Neuronal stem cell (in vitro differentiated cells): ENCODE measurements at regions not wholly inside any gene's neighbourhood (a gene's known extent, or its start where the extent isn't known, plus 50 kb on each side); places are given as distances from the start of the nearest gene placed in this dataset.

Experiments
- DNase-seq: peaks from one replicate; pipeline ENCODE4 v3.0.0-alpha.2; 2013; ENCODE audit warnings: low spot score
- H2AFZ ChIP-seq: one replicate; pipeline ENCODE4 v1.6.1; 2013; ENCODE audit warnings: mild to moderate bottlenecking, low read length, inconsistent platforms
- H2AK5ac ChIP-seq: 2 replicates; pipeline ENCODE4 v1.6.1; 2013; ENCODE audit warnings: low read depth, mild to moderate bottlenecking, inconsistent platforms, low read length, moderate library complexity, mixed read lengths
- H2BK120ac ChIP-seq: 2 replicates; pipeline ENCODE4 v1.6.1; 2013; ENCODE audit warnings: low read depth, mild to moderate bottlenecking, inconsistent platforms, low read length, moderate library complexity, mixed read lengths
- H2BK12ac ChIP-seq: one replicate; pipeline ENCODE4 v1.6.1; 2013; ENCODE audit warnings: low read length, inconsistent platforms
- H2BK15ac ChIP-seq: 2 replicates; pipeline ENCODE4 v1.6.1; 2013; ENCODE audit warnings: mild to moderate bottlenecking, low read length, inconsistent platforms, mixed read lengths
- H2BK5ac ChIP-seq: one replicate; pipeline ENCODE4 v1.6.1; 2013; ENCODE audit warnings: inconsistent platforms, mild to moderate bottlenecking, low read length, moderate library complexity
- H3K14ac ChIP-seq: one replicate; pipeline ENCODE4 v1.6.1; 2013; ENCODE audit warnings: low read length, inconsistent platforms
- H3K18ac ChIP-seq: 2 replicates; pipeline ENCODE4 v1.6.1; 2013; ENCODE audit warnings: low read length, inconsistent platforms
- H3K23ac ChIP-seq: 2 replicates; pipeline ENCODE4 v1.6.1; 2013; ENCODE audit warnings: low read depth, mild to moderate bottlenecking, mixed read lengths, low read length, inconsistent platforms; ENCODE audit not compliant: poor library complexity
- H3K27ac ChIP-seq: replicated peaks from 3 replicates; pipeline ENCODE4 v1.5.1; 2013; ENCODE audit warnings: low read length, inconsistent platforms
- H3K27me3 ChIP-seq, 3 experiments: 2 replicates each; pipeline ENCODE4 v1.6.1; 2013; ENCODE audit warnings: low read length in 3 of 3, mild to moderate bottlenecking in 2 of 3, inconsistent platforms in 1 of 3, low read depth in 1 of 3, mixed read lengths in 1 of 3, moderate library complexity in 1 of 3; ENCODE audit not compliant: control insufficient read depth in 3 of 3, insufficient read depth in 3 of 3
- H3K36me3 ChIP-seq, 2 donors: replicated peaks in 1 of 2; 2 replicates each; pipeline ENCODE4 v1.6.1; 2013; ENCODE audit warnings: low read length in 2 of 2; ENCODE audit not compliant: control insufficient read depth in 2 of 2, insufficient read depth in 2 of 2
- H3K4ac ChIP-seq: 2 replicates; pipeline ENCODE4 v1.6.1; 2013; ENCODE audit warnings: inconsistent platforms, mild to moderate bottlenecking, low read length, moderate library complexity
- H3K4me1 ChIP-seq, 2 donors: 1 replicate in 1 of 2; 2 replicates in 1 of 2; pipeline ENCODE4 v1.6.1; 2013; ENCODE audit warnings: low read length in 2 of 2, low read depth in 1 of 2; ENCODE audit not compliant: control insufficient read depth in 2 of 2, insufficient read depth in 1 of 2
- H3K4me2 ChIP-seq: one replicate; pipeline ENCODE4 v1.6.1; 2013; ENCODE audit warnings: mild to moderate bottlenecking, low read length, inconsistent platforms; ENCODE audit not compliant: insufficient read depth, poor library complexity, severe bottlenecking
- H3K4me3 ChIP-seq, 2 donors: 2 replicates each; pipeline ENCODE4 v1.5.1; 2013; ENCODE audit warnings: low read length in 2 of 2, mild to moderate bottlenecking in 2 of 2, inconsistent platforms in 1 of 2, moderate library complexity in 1 of 2
- H3K79me1 ChIP-seq: one replicate; pipeline ENCODE4 v1.6.1; 2013; ENCODE audit warnings: low read depth, mild to moderate bottlenecking, inconsistent platforms, low read length, moderate library complexity
- H3K9ac ChIP-seq: one replicate; pipeline ENCODE4 v1.6.1; 2013; ENCODE audit warnings: mild to moderate bottlenecking, low read depth, low read length, inconsistent platforms; ENCODE audit not compliant: poor library complexity
- H3K9me3 ChIP-seq, 2 donors: replicated peaks in 1 of 2; 2 replicates each; pipeline versions ENCODE3 to v1.6.1; 2013; ENCODE audit warnings: low read length in 2 of 2, mild to moderate bottlenecking in 2 of 2, inconsistent platforms in 1 of 2, low read depth in 1 of 2, mixed read lengths in 1 of 2, moderate library complexity in 1 of 2; ENCODE audit not compliant: control insufficient read depth in 2 of 2, insufficient read depth in 1 of 2
- H4K8ac ChIP-seq: one replicate; pipeline ENCODE4 v1.6.1; 2013; ENCODE audit warnings: low read depth, mild to moderate bottlenecking, inconsistent platforms, low read length, moderate library complexity
- H4K91ac ChIP-seq: one replicate; pipeline ENCODE4 v1.6.1; 2013; ENCODE audit warnings: low read length, low read depth, mild to moderate bottlenecking, inconsistent platforms; ENCODE audit not compliant: poor library complexity
- WGBS, 2 donors: extraction: QIAGEN DNeasy Blood & Tissue Kit; methylation state at CpG; one replicate each; pipeline ENCODE4 v1.1.7; 2013; ENCODE audit warnings: missing lambda C conversion rate in 2 of 2, mixed read lengths in 1 of 2; ENCODE audit not compliant: insufficient read length in 2 of 2, insufficient replicate concordance in 1 of 2; ENCODE audit errors: extremely low coverage in 2 of 2; 5-methylcytosine and 5-hydroxymethylcytosine counted together

GRCh38 chr6:45784250-45784649 is 231.4 kb downstream of the CLIC5 start:
- Histone ChIP-seq H2BK12ac (no peak overlapping the region), H2BK15ac (no peak overlapping the region), H3K18ac (no peak overlapping the region), H2BK120ac (no peak overlapping the region), H3K9me3 (peaks cover 0 to 3% of the 10 kb centered on the region in 2 donors), H2AFZ (no peak overlapping the region), H3K27ac (no peak overlapping the region), H3K4me1 (peaks cover 0 to 11% of the 10 kb centered on the region in 2 donors), H3K9ac (no peak overlapping the region), H4K91ac (no peak overlapping the region), H3K4ac (no peak overlapping the region), H2BK5ac (no peak overlapping the region), H2AK5ac (no peak overlapping the region), H3K23ac (no peak overlapping the region), H3K27me3 (no peaks in the 10 kb centered on the region), H3K79me1 (no peaks in the 10 kb centered on the region), H3K14ac (no peak overlapping the region), H3K4me2 (no peak overlapping the region), H3K4me3 (no peak overlapping the region), H3K36me3 (no peaks in the 10 kb centered on the region), H4K8ac (no peak overlapping the region)
- no CpG with 5 or more reads among the region's 1 CpG for WGBS, 2 donors
- no peak for DNase-seq

- Histone ChIP-seq H3K79me1 (no peaks in the 10 kb centered on the region), H3K9ac (no peak overlapping the region), H2AFZ (no peak overlapping the region), H2BK15ac (no peak overlapping the region), H3K36me3 (no peaks in the 10 kb centered on the region), H2AK5ac (no peak overlapping the region), H3K14ac (no peak overlapping the region), H3K23ac (no peak overlapping the region), H2BK120ac (no peak overlapping the region), H3K27ac (no peak overlapping the region), H3K9me3 (peaks cover 0 to 3% of the 10 kb centered on the region in 2 donors), H2BK5ac (no peak overlapping the region), H3K4me1 (peaks cover 0 to 11% of the 10 kb centered on the region in 2 donors), H3K4ac (no peak overlapping the region), H4K91ac (no peak overlapping the region), H2BK12ac (no peak overlapping the region), H3K4me3 (no peak overlapping the region), H3K27me3 (peaks cover 0 to 2% (median 0%) of the 10 kb centered on the region in 3 experiments), H4K8ac (no peak overlapping the region), H3K4me2 (no peak overlapping the region), H3K18ac (peak overlapping the region; percentile 23)
- no CpG with 5 or more reads among the region's 5 CpGs for WGBS, 2 donors
- DNase-seq: no peak
Measured at GRCh38 chr6:45783716-45784115, 231.9 kb downstream of the CLIC5 start.

- no peak overlapping the region for H2BK15ac ChIP-seq
Measured at GRCh38 chr6:45781890-45782289, 233.8 kb downstream of the CLIC5 start.

GRCh38 chr6:45780523-45780922 is 235.1 kb downstream of the CLIC5 start:
- Histone ChIP-seq H3K23ac (no peak overlapping the region), H2BK12ac (no peak overlapping the region), H3K27me3 (peaks cover 0 to 4% (median 0%) of the 10 kb centered on the region in 3 experiments), H2AK5ac (no peak overlapping the region), H4K8ac (no peak overlapping the region), H3K9me3 (peaks cover 0 to 3% of the 10 kb centered on the region in 2 donors), H2BK5ac (no peak overlapping the region), H3K79me1 (no peaks in the 10 kb centered on the region), H3K9ac (no peak overlapping the region), H4K91ac (no peak overlapping the region), H2BK15ac (no peak overlapping the region), H3K14ac (no peak overlapping the region), H3K4me3 (no peak overlapping the region), H3K27ac (no peak overlapping the region), H2BK120ac (no peak overlapping the region), H3K4ac (no peak overlapping the region), H3K36me3 (no peaks in the 10 kb centered on the region), H3K4me2 (no peak overlapping the region), H2AFZ (no peak overlapping the region), H3K18ac (no peak overlapping the region), H3K4me1 (peaks cover 0 to 5% of the 10 kb centered on the region in 2 donors)
- DNase-seq: no peak
- no CpG with 5 or more reads among the region's 2 CpGs for WGBS, 2 donors

More at GRCh38 chr6:45781890-45782289, 233.8 kb downstream of the CLIC5 start:
- Histone ChIP-seq H3K9me3 (peaks cover 0 to 3% of the 10 kb centered on the region in 2 donors), H3K4ac (no peak overlapping the region), H3K4me1 (peaks cover 0 to 9% of the 10 kb centered on the region in 2 donors), H3K9ac (no peak overlapping the region), H3K36me3 (no peaks in the 10 kb centered on the region), H3K4me2 (no peak overlapping the region), H2AK5ac (peak overlapping the region; percentile 16), H3K23ac (no peak overlapping the region), H2AFZ (no peak overlapping the region), H3K27me3 (peaks cover 0 to 4% (median 0%) of the 10 kb centered on the region in 3 experiments), H3K4me3 (no peak overlapping the region), H3K14ac (no peak overlapping the region), H2BK12ac (no peak overlapping the region), H4K8ac (no peak overlapping the region), H3K79me1 (no peaks in the 10 kb centered on the region), H2BK120ac (no peak overlapping the region), H3K27ac (no peak overlapping the region), H2BK5ac (no peak overlapping the region), H4K91ac (no peak overlapping the region), H3K18ac (no peak overlapping the region)
- DNase-seq: no peak
- WGBS, 2 donors: no CpG with 5 or more reads among the region's 3 CpGs
